ENCODE measurements at regions not wholly inside any gene's neighbourhood (a gene's known extent, or its start where the extent isn't known, plus 50 kb on each side); places are given as distances from the start of the nearest gene placed in this dataset.

DNA sequence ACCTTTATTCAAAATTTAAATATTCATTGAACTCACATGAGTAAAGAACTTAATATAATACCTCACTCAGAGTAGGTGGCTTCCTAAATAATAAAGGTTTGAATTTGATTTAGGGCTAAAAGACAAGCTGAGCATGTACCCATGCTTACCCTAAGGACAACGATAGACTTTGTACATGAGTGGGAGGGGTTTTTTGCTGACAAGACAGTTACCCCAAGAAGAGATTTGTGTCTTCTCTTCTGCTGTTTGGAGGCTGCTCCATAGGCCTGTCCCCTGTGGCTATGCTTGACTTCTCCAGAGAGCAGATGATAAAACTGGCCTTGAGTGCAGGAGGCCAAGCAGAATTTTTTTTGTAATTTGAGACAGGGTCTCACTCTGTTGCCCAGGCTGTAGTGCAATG is 383.9 kb downstream of the TMEM182 start:
- TF ChIP-seq, protein P1, sequence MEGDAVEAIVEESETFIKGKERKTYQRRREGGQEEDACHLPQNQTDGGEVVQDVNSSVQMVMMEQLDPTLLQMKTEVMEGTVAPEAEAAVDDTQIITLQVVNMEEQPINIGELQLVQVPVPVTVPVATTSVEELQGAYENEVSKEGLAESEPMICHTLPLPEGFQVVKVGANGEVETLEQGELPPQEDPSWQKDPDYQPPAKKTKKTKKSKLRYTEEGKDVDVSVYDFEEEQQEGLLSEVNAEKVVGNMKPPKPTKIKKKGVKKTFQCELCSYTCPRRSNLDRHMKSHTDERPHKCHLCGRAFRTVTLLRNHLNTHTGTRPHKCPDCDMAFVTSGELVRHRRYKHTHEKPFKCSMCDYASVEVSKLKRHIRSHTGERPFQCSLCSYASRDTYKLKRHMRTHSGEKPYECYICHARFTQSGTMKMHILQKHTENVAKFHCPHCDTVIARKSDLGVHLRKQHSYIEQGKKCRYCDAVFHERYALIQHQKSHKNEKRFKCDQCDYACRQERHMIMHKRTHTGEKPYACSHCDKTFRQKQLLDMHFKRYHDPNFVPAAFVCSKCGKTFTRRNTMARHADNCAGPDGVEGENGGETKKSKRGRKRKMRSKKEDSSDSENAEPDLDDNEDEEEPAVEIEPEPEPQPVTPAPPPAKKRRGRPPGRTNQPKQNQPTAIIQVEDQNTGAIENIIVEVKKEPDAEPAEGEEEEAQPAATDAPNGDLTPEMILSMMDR (IDR thresholded peaks at IDR 0.05): no peak
- TF ChIP-seq POLR2A (IDR thresholded peaks at IDR 0.05): no peak
- TF ChIP-seq EP300 (IDR thresholded peaks at IDR 0.05): no peak
- TF ChIP-seq POLR2AphosphoS5 (IDR thresholded peaks at IDR 0.05): no peak
